Activated naive CD4-positive, alpha-beta T cell treated with anti-CD3 and anti-CD28 coated beads, Interleukin-2, amount 50 U/mL, for 72 hours (primary cell): ENCODE measurements at regions not wholly inside any gene's neighbourhood (a gene's known extent, or its start where the extent isn't known, plus 50 kb on each side); places are given as distances from the start of the nearest gene placed in this dataset.

Experiments used
- ATAC-seq, 2 donors: fragments of 150-1000 bp; cut with Tn5 transposase; 2 replicates each; pipeline ENCODE4 v1.10.0; 2021; ENCODE audit warnings: mild to moderate bottlenecking in 2 of 2, moderate library complexity in 2 of 2
- DNase-seq, 2 donors: peaks; one replicate each; pipeline ENCODE4 v3.0.0; 2021 to 2022; ENCODE audit warnings: low spot score in 2 of 2
- H3K27ac Mint-ChIP-seq, 2 donors: one replicate each; pipeline ENCODE4 v1.8.0; 2022; ENCODE audit warnings: mild to moderate bottlenecking in 2 of 2, mixed read lengths in 2 of 2
- H3K36me3 Mint-ChIP-seq, 2 donors: one replicate each; pipeline ENCODE4 v1.8.0; 2022; ENCODE audit warnings: mixed read lengths in 2 of 2
- H3K9me3 Mint-ChIP-seq, 2 donors: one replicate each; pipeline ENCODE4 v1.8.0; 2022; ENCODE audit warnings: mixed read lengths in 2 of 2

GRCh38 chr2:64283641-64284361 lies 139.6 kb upstream of the PELI1 start:
- Mint-ChIP-seq H3K36me3 (no peaks in the 10 kb centered on the region), H3K27ac (no peak overlapping the region), H3K9me3 (no peaks in the 10 kb centered on the region)
- DNase-seq (peak in 1 of 2 donors; percentile 10), ATAC-seq (peak; percentile 88 to 97)

- no peak for DNase-seq
- Mint-ChIP-seq H3K9me3 (no peaks in the 10 kb centered on the region), H3K36me3 (no peaks in the 10 kb centered on the region), H3K27ac (no peak overlapping the region)
- no peak for ATAC-seq
These were observed 140.5 kb upstream of the PELI1 start for GRCh38 chr2:64284751-64285150.

DNA sequence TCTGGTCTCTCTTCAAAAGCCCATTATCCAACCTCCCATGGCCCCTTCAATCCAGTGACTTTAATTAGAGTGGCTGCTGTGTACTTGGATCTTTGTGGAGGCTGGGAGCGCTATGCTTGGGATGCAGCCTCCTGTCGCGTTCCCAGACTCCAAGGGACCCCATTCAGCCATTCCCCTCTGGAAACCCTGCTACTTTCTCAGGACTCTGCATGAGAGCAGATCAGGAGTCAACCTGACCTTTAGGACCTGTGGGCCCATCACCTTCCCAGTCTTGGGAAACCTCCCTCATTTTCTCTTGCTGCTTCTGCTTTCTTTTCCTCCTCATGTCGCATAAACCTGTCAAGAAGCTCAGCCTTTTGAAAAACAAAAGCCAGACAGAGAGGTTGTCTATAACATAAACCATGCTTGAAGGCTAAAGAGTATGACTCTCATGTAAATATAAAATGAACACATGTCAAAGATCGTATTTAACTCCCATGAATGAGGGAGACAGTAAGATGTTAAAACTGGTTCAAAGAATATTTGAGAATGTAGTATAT lies 143.1 kb upstream of the PELI1 start:
- Mint-ChIP-seq H3K9me3 (peaks cover 0 to 6% of the 10 kb centered on the region in 2 donors), H3K36me3 (no peaks in the 10 kb centered on the region), H3K27ac (peak overlapping the region in 1 of 2 donors; percentile 53)
- ATAC-seq (no peak), DNase-seq (no peak)

- Mint-ChIP-seq H3K36me3 (no peaks in the 10 kb centered on the region), H3K27ac (no peak overlapping the region), H3K9me3 (peaks cover 0 to 10% of the 10 kb centered on the region in 2 donors)
- DNase-seq (no peak), ATAC-seq (no peak)
These were observed 144.3 kb upstream of the PELI1 start for GRCh38 chr2:64288321-64289193.

GRCh38 chr2:64289251-64289650 lies 145.0 kb upstream of the PELI1 start:
- Mint-ChIP-seq H3K36me3 (no peaks in the 10 kb centered on the region), H3K27ac (no peak overlapping the region), H3K9me3 (peaks cover 0 to 10% of the 10 kb centered on the region in 2 donors)
- DNase-seq (no peak), ATAC-seq (no peak)

DNA sequence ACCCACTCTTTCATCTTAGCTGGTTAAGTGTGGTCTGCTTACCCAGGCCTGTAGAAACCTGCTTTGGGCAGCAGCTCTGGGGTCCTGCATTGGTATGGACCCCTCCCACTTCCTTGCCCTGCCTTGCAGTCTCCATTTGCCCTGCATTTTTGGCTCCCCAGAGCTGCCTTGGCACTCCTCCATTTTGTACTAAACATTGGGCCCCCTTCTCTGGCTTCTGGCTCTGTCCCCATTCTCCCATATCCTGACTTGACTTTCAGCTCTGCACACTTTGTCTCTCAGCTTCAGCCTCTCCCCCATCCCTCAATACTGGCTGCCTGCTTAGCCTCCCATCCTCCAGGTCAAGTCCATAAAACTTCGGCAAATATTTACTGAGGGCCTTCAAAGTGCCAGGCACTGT lies 145.5 kb upstream of the PELI1 start:
- Mint-ChIP-seq H3K27ac (no peak overlapping the region), H3K9me3 (peaks cover 0 to 10% of the 10 kb centered on the region in 2 donors), H3K36me3 (no peaks in the 10 kb centered on the region)
- no peak for ATAC-seq
- DNase-seq, result no peak

GRCh38 chr2:64291181-64291580 lies 147.0 kb upstream of the PELI1 start:
- Mint-ChIP-seq H3K36me3 (no peaks in the 10 kb centered on the region), H3K27ac (no peak overlapping the region), H3K9me3 (peaks cover 0 to 13% of the 10 kb centered on the region in 2 donors)
- ATAC-seq (no peak), DNase-seq (no peak)

GRCh38 chr2:64295326-64296139 lies 151.3 kb upstream of the PELI1 start:
- ATAC-seq (peak; percentile 98 to 99), DNase-seq (peak; percentile 48 to 64)
- Mint-ChIP-seq H3K27ac (peak overlapping the region in 1 of 2 donors; percentile 69), H3K36me3 (no peaks in the 10 kb centered on the region), H3K9me3 (peaks cover 0 to 7% of the 10 kb centered on the region in 2 donors)

GRCh38 chr2:64296140-64296480 lies 151.9 kb upstream of the PELI1 start:
- Mint-ChIP-seq H3K9me3 (peaks cover 0 to 7% of the 10 kb centered on the region in 2 donors), H3K27ac (peak overlapping the region in 1 of 2 donors; percentile 69), H3K36me3 (no peaks in the 10 kb centered on the region)
- DNase-seq (no peak), ATAC-seq (no peak)

GRCh38 chr2:64296695-64297346 lies 152.6 kb upstream of the PELI1 start:
- Mint-ChIP-seq H3K9me3 (peaks cover 0 to 7% of the 10 kb centered on the region in 2 donors), H3K36me3 (no peaks in the 10 kb centered on the region), H3K27ac (peak overlapping the region in 1 of 2 donors; percentile 69)
- DNase-seq (no peak), ATAC-seq (no peak)

GRCh38 chr2:64298161-64298560 lies 153.9 kb upstream of the PELI1 start:
- ATAC-seq, result no peak
- no peak for DNase-seq
- peaks cover 0 to 3% of the 10 kb centered on the region in 2 donors for H3K9me3 Mint-ChIP-seq
- H3K27ac Mint-ChIP-seq, result no peak overlapping the region
- no peaks in the 10 kb centered on the region for H3K36me3 Mint-ChIP-seq

- ATAC-seq (no peak), DNase-seq (no peak)
- Mint-ChIP-seq H3K9me3 (peaks cover 0 to 3% of the 10 kb centered on the region in 2 donors), H3K27ac (no peak overlapping the region), H3K36me3 (no peaks in the 10 kb centered on the region)
These were observed 153.9 kb upstream of the LGALSL start for GRCh38 chr2:64300066-64300465.

DNA sequence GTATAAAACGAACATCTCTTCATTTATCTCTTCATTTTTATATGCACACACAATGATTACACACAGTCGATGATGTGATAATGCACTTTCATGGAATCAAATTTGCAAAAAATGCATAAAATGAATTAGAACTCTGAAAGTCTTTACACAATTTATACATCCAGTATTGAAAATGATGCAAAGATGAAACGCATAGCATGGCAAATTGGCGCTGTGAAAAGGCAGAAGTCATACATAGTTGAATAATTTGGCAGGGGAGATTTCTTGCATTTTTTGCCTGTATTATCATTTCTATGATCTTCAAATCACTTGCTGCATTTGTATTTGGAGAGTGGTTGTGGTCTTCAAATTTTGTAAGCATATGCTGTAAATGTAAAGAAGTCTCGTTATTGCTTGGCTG lies 150.7 kb upstream of the LGALSL start:
- Mint-ChIP-seq H3K9me3 (peaks cover 4 to 6% of the 10 kb centered on the region in 2 donors), H3K36me3 (no peaks in the 10 kb centered on the region), H3K27ac (no peak overlapping the region)
- ATAC-seq (no peak), DNase-seq (no peak)

- DNase-seq (no peak), ATAC-seq (no peak)
- no peak overlapping the region for H3K27ac Mint-ChIP-seq
- peaks cover 4 to 6% of the 10 kb centered on the region in 2 donors for H3K9me3 Mint-ChIP-seq
- no peaks in the 10 kb centered on the region for H3K36me3 Mint-ChIP-seq
These were observed 146.5 kb upstream of the LGALSL start for GRCh38 chr2:64307421-64307820.

DNA sequence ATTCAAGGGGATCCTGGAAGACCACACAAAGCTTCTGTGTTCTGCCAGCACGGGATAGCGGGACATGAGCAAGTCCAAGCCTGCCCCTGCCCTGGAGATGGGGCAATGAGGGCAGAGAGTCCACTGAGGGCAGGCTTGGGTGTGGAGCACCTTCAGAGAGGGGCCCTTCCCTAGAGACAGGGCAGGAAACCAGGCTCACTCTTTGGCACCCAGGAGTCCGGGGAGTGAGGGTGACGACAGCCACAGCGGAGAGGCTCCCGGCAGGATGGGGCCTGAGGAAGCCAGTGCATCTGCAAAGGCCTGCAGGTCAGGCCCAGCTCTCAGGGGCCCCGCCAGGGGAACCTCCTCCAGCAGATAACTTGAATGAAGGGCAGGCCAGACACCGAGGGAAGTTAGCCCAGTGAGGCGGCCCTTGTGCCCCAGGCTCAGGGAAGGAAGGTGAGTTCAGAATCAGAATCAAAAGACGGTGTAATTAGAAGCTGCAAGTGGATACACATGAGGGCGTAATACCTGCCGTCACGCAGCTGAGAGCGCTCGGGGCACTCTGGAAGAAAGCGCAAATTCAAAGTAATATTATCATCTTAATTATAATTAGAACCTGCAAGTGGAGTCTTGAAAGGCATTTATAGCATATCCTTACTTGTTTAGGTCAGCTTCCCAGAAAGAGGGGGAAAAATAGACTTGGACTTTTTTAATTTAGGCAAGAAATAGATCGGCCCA lies 142.6 kb upstream of the LGALSL start:
- DNase-seq (no peak), ATAC-seq (no peak)
- Mint-ChIP-seq H3K9me3 (no peaks in the 10 kb centered on the region), H3K27ac (no peak overlapping the region), H3K36me3 (no peaks in the 10 kb centered on the region)
